CD4-positive, alpha-beta T cell (primary cell): ENCODE measurements at regions not wholly inside any gene's neighbourhood (a gene's known extent, or its start where the extent isn't known, plus 50 kb on each side); places are given as distances from the start of the nearest gene placed in this dataset.

ENCODE experiments used
- ATAC-seq: fragments of 200-7000 bp; cut with Tn5 transposase; one replicate; pipeline ENCODE4 v1.10.0; 2022; ENCODE audit warnings: mild to moderate bottlenecking; ENCODE audit not compliant: poor library complexity
- CTCF ChIA-PET: fragments of 350-600 bp; sonication (Branson Sonifier 250); formaldehyde crosslinking; loops from one replicate; lab custom pipeline; 2021; ENCODE audit warnings: antibody characterized with exemption, inconsistent platforms; lab: Charles Lee
- POLR2A ChIA-PET: fragments of 350-600 bp; sonication (Branson Sonifier 250); formaldehyde crosslinking; loops from one replicate; lab custom pipeline; 2021; ENCODE audit warnings: antibody characterized with exemption, inconsistent platforms; lab: Charles Lee
- DNase-seq, 14 experiments: peaks; one replicate each; pipeline ENCODE4 v3.0.0-alpha.2; 2013 to 2020; ENCODE audit warnings: mixed read lengths in 2 of 14
- H3K27ac ChIP-seq, 2 donors: one replicate each; pipeline versions ENCODE4 v1.5.1 to v1.7.0; 2013; ENCODE audit warnings: low read length in 2 of 2, low read depth in 1 of 2, mild to moderate bottlenecking in 1 of 2
- H3K27me3 ChIP-seq, 2 experiments: 1 replicate in 1 of 2; 2 replicates in 1 of 2; pipeline versions ENCODE4 v1.6.1 to v1.7.0; 2013; ENCODE audit warnings: low read length in 2 of 2, control low read depth in 1 of 2, mild to moderate bottlenecking in 1 of 2, moderate library complexity in 1 of 2; ENCODE audit not compliant: insufficient read depth in 2 of 2, control insufficient read depth in 1 of 2
- H3K36me3 ChIP-seq: one replicate; pipeline ENCODE4 v1.6.1; 2013; ENCODE audit warnings: low read length, control low read depth; ENCODE audit not compliant: insufficient read depth
- H3K4me1 ChIP-seq: one replicate; pipeline ENCODE4 v1.6.1; 2013; ENCODE audit warnings: low read length, control low read depth; ENCODE audit not compliant: insufficient read depth
- H3K4me3 ChIP-seq: one replicate; pipeline ENCODE4 v1.5.1; 2013; ENCODE audit warnings: mild to moderate bottlenecking, low read length, moderate library complexity
- H3K9me3 ChIP-seq, 2 experiments: 1 replicate in 1 of 2; 2 replicates in 1 of 2; pipeline versions ENCODE4 v1.6.1 to v1.7.0; 2013; ENCODE audit warnings: low read length in 2 of 2, mild to moderate bottlenecking in 2 of 2, control low read depth in 1 of 2, moderate library complexity in 1 of 2; ENCODE audit not compliant: control insufficient read depth in 1 of 2, insufficient read depth in 1 of 2
- H3K27ac Mint-ChIP-seq: one replicate; pipeline ENCODE4 v1.8.0; 2020; ENCODE audit warnings: mixed read lengths
- H3K27me3 Mint-ChIP-seq: one replicate; pipeline ENCODE4 v1.8.0; 2021; ENCODE audit warnings: mixed read lengths
- H3K36me3 Mint-ChIP-seq: one replicate; pipeline ENCODE4 v1.8.0; 2021; ENCODE audit warnings: low read depth, mixed read lengths
- H3K4me1 Mint-ChIP-seq: one replicate; pipeline ENCODE4 v1.8.0; 2021; ENCODE audit warnings: low read depth, mixed read lengths
- H3K4me3 Mint-ChIP-seq: one replicate; pipeline ENCODE4 v1.8.0; 2020; ENCODE audit warnings: mild to moderate bottlenecking, mixed read lengths
- H3K9me3 Mint-ChIP-seq: one replicate; pipeline ENCODE4 v1.8.0; 2020; ENCODE audit warnings: mixed read lengths
- intact Hi-C, 2 experiments: fragments of 100-400 bp; cut with DNase I in 1 of 2; cut with micrococcal nuclease in 1 of 2; formaldehyde crosslinking; loops; one replicate each; pipeline versions ENCODE4 v1.15.1 to v1.9.0; 2023 to 2025; cut with DNase I, micrococcal nuclease
- TF ChIP-seq, protein P1 (sequence below): fragments of 200-600 bp; IDR thresholded peaks from one replicate; pipeline ENCODE4 v1.8.0; 2022; ENCODE audit warnings: antibody characterized with exemption, mild to moderate bottlenecking

DNA sequence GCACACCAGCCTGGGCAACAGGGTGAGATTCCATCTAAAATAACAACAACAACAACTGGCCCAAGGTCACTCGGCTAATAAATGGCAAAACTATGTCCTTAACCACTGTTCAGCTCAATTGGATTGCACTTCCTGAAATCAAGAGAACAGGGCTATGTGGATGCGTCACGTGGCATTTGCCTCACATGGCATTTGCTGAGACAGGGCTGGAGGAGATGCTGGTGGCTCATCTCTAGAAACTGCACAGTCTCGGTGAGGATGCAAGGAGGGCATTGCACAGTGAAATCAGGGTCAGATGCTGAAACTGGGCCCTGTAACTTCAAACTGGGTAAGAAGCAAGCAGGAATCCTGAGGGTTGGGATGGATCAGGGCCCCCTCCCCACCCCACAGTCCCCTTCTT lies 171.9 kb downstream of the BUD13 start:
- no peak overlapping the region for H3K4me3 ChIP-seq
- Mint-ChIP-seq H3K4me1 (no peaks in the 10 kb centered on the region), H3K4me3 (no peak overlapping the region), H3K9me3 (no peaks in the 10 kb centered on the region), H3K27ac (no peak overlapping the region), H3K36me3 (no peaks in the 10 kb centered on the region), H3K27me3 (peaks cover 36% of the 10 kb centered on the region)
- no peaks in the 10 kb centered on the region for H3K4me1 ChIP-seq
- peaks cover 7 to 9% of the 10 kb centered on the region in 2 experiments for H3K27me3 ChIP-seq
- TF ChIP-seq, protein P1, sequence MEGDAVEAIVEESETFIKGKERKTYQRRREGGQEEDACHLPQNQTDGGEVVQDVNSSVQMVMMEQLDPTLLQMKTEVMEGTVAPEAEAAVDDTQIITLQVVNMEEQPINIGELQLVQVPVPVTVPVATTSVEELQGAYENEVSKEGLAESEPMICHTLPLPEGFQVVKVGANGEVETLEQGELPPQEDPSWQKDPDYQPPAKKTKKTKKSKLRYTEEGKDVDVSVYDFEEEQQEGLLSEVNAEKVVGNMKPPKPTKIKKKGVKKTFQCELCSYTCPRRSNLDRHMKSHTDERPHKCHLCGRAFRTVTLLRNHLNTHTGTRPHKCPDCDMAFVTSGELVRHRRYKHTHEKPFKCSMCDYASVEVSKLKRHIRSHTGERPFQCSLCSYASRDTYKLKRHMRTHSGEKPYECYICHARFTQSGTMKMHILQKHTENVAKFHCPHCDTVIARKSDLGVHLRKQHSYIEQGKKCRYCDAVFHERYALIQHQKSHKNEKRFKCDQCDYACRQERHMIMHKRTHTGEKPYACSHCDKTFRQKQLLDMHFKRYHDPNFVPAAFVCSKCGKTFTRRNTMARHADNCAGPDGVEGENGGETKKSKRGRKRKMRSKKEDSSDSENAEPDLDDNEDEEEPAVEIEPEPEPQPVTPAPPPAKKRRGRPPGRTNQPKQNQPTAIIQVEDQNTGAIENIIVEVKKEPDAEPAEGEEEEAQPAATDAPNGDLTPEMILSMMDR, result no peak
- CTCF ChIA-PET, result no interaction called here
- POLR2A ChIA-PET, result no interaction called here
- no peak overlapping the region for H3K27ac ChIP-seq
- H3K36me3 ChIP-seq, result no peaks in the 10 kb centered on the region
- intact Hi-C loops, result no loop called here
- no peak for DNase-seq
- no peak for ATAC-seq
- peaks cover 0 to 10% of the 10 kb centered on the region in 2 experiments for H3K9me3 ChIP-seq

DNA sequence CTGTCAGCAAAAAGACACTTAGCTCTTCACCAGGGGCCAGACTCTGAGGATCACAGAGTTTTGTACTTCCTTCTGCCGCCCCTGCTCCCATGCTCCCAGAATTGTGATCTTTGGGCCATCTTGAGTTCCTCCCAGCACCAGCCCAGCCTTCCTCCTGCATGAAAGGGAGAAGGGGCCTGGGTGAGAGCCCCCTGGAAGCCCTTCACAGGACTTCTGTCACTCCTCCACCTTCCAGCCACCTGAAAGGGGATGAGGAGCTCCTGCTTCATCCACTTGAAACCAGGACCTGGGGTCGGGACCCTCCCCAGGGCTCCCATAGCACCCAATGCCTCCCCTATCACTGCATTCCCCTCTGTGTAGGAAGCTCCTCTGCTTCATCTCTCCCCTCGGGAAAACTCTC lies 174.2 kb downstream of the BUD13 start:
- intact Hi-C loops, result no loop called here
- Histone ChIP-seq H3K9me3 (peaks cover 0 to 4% of the 10 kb centered on the region in 2 experiments), H3K27me3 (peaks cover 7% of the 10 kb centered on the region in 2 experiments), H3K4me1 (no peaks in the 10 kb centered on the region), H3K36me3 (no peaks in the 10 kb centered on the region), H3K27ac (no peak overlapping the region), H3K4me3 (no peak overlapping the region)
- no peaks in the 10 kb centered on the region for H3K9me3 Mint-ChIP-seq
- H3K27me3 Mint-ChIP-seq, result peaks cover 23% of the 10 kb centered on the region
- ATAC-seq, result no peak
- no peaks in the 10 kb centered on the region for H3K36me3 Mint-ChIP-seq
- no peaks in the 10 kb centered on the region for H3K4me1 Mint-ChIP-seq
- CTCF ChIA-PET, result no interaction called here
- TF ChIP-seq, protein P1, result no peak
- no peak overlapping the region for H3K4me3 Mint-ChIP-seq
- POLR2A ChIA-PET, result no interaction called here
- no peak for DNase-seq
- no peak overlapping the region for H3K27ac Mint-ChIP-seq

DNA sequence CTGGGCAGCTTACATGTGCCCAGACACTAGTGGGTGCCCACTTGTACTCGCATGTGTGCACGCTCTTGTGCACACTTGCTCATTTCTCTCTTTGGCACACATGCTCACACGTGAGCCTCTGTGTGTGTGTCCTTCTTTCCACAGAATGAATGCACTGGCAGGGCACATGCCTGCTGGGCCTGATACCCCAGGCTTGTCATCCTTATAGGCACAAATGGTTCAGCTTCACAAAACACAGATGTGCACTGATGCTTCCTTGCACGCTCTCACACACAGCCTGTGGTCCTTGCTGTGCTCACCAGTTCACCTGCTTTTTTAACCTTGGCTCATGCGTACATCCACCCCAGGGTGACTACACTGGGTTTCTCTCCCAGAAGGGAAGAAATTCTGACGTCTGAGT lies 174.8 kb downstream of the BUD13 start:
- Mint-ChIP-seq H3K27me3 (peaks cover 23% of the 10 kb centered on the region), H3K4me1 (no peaks in the 10 kb centered on the region), H3K4me3 (no peak overlapping the region), H3K27ac (no peak overlapping the region), H3K9me3 (no peaks in the 10 kb centered on the region), H3K36me3 (no peaks in the 10 kb centered on the region)
- H3K27ac ChIP-seq, result no peak overlapping the region
- H3K27me3 ChIP-seq, result peaks cover 7% of the 10 kb centered on the region in 2 experiments
- no peaks in the 10 kb centered on the region for H3K4me1 ChIP-seq
- TF ChIP-seq, protein P1, result no peak
- CTCF ChIA-PET, result no interaction called here
- POLR2A ChIA-PET, result no interaction called here
- intact Hi-C loops, result no loop called here
- H3K4me3 ChIP-seq, result no peak overlapping the region
- ATAC-seq (no peak), DNase-seq (no peak)
- no peaks in the 10 kb centered on the region for H3K36me3 ChIP-seq
- peaks cover 0 to 4% of the 10 kb centered on the region in 2 experiments for H3K9me3 ChIP-seq
